LNCaP clone FGC (cell line): ENCODE measurements at regions not wholly inside any gene's neighbourhood (a gene's known extent, or its start where the extent isn't known, plus 50 kb on each side); places are given as distances from the start of the nearest gene placed in this dataset.
A peak's percentile ranks its signal among the peaks of the same experiment; 100 is the strongest.

Experiments
- DNase-seq: peaks from one replicate; pipeline ENCODE4 v3.0.0-alpha.2; 2011; ENCODE audit warnings: low read depth
- H3K4me3 ChIP-seq: 2 replicates; pipeline ENCODE4 v1.5.1; 2011; ENCODE audit warnings: mild to moderate bottlenecking, low read depth, low read length, control low read depth
- CTCF ChIP-seq: IDR thresholded peaks from 2 replicates; pipeline ENCODE4 v1.5.1; 2012; ENCODE audit warnings: mild to moderate bottlenecking; ENCODE audit not compliant: control insufficient read depth, insufficient read depth; ENCODE audit errors: extremely low read depth

GRCh38 chr16:52051414-52052172, 495.4 kb downstream of the TOX3 start:
- DNase-seq, result no peak
- no peak overlapping the region for H3K4me3 ChIP-seq
- no peak for TF ChIP-seq CTCF

- no peak for TF ChIP-seq CTCF
- H3K4me3 ChIP-seq, result no peak overlapping the region
- peak; percentile 4 for DNase-seq
Observed at GRCh38 chr16:52050418-52050817, 496.5 kb downstream of the TOX3 start.

GRCh38 chr16:52035436-52035835, 511.5 kb downstream of the TOX3 start:
- TF ChIP-seq CTCF, result no peak
- DNase-seq, result no peak
- no peak overlapping the region for H3K4me3 ChIP-seq

- no peak for DNase-seq
- TF ChIP-seq CTCF, result no peak
- no peak overlapping the region for H3K4me3 ChIP-seq
Observed at GRCh38 chr16:52034830-52035229, 512.1 kb downstream of the TOX3 start.

GRCh38 chr16:52033992-52034391, 513.0 kb downstream of the TOX3 start:
- no peak for TF ChIP-seq CTCF
- no peak for DNase-seq

GRCh38 chr16:52022980-52023379, 524.0 kb downstream of the TOX3 start:
- no peak for TF ChIP-seq CTCF
- no peak overlapping the region for H3K4me3 ChIP-seq
- no peak for DNase-seq

More at GRCh38 chr16:52033992-52034391, 513.0 kb downstream of the TOX3 start:
- no peak overlapping the region for H3K4me3 ChIP-seq

GRCh38 chr16:52022177-52022576, 524.8 kb downstream of the TOX3 start:
- no peak overlapping the region for H3K4me3 ChIP-seq
- DNase-seq, result no peak
- no peak for TF ChIP-seq CTCF
